HG03060 (cell line): ENCODE measurements at regions not wholly inside any gene's neighbourhood (a gene's known extent, or its start where the extent isn't known, plus 50 kb on each side); places are given as distances from the start of the nearest gene placed in this dataset.
A peak's percentile ranks its signal among the peaks of the same experiment; 100 is the strongest.
"Not testable (repeated sequence)": the region's sequence is repeated elsewhere in the genome, so short reads cannot be mapped to it uniquely, and the experiment has no call there.

Source experiments
- ATAC-seq: cut with Tn5 transposase; IDR thresholded peaks from one replicate; pipeline ENCODE4 v1.9.1; 2021; ENCODE audit warnings: low read depth, moderate number of reproducible peaks; ENCODE audit not compliant: unreplicated experiment

GRCh38 chrX:144185197-144185596, 301.3 kb downstream of the UBE2NL start:
- peak; percentile 92 for ATAC-seq

- ATAC-seq, result not testable (repeated sequence)
Observed at GRCh38 chrX:144188489-144188888, 304.6 kb downstream of the UBE2NL start.

- ATAC-seq, result not testable (repeated sequence)
Observed at GRCh38 chrX:144197057-144197456, 313.2 kb downstream of the UBE2NL start.

DNA sequence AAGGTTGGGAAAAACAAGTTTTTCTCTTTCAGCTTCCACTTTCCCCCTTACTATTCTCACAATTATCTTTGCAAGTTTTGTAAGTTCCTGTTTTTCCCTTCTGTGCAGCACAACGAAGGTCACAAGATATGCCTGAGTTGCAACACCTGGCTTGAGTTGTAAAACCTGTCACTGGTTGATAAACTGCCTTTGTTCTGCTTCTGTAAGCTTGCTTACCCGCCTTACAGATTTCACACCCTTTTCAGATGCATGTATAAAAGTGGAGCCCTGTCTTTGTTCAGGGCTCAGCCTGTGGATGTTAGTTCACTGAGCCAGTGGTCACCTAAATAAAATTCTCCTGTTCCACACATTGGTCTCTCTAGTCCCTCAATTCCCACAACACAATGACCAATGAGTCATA, 318.9 kb downstream of the UBE2NL start:
- not testable (repeated sequence) for ATAC-seq

DNA sequence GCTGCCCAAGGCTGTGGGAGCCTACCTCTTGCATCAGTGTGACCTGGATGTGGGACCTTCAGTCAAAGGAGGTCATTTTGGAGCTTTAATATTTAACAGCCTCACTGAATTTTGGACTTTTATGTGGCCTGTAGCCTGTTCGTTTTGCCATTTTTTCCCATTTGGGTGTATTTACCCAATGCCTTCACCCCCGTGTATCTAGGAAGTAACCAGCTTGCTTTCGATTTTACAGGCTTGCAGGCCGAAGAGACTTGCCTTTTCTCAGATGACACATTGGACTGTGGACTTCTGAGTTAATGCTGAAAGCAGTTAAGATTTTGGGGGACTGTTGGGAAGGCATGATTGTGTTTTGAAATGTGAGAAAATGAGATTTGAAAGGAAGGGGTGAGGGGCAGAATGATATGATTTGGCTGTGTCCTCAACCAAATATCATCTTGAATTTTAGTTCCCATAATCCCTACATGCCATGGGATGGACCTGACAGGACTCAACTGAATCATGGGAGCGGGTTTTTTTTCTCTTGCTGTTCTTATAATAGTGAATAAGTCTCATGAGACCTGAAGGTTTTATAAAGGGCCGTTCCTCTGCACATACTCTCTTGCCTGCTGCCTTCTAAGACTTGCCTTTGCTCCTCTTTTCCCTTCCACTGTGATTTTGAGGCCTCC, 324.6 kb downstream of the UBE2NL start:
- not testable (repeated sequence) for ATAC-seq

DNA sequence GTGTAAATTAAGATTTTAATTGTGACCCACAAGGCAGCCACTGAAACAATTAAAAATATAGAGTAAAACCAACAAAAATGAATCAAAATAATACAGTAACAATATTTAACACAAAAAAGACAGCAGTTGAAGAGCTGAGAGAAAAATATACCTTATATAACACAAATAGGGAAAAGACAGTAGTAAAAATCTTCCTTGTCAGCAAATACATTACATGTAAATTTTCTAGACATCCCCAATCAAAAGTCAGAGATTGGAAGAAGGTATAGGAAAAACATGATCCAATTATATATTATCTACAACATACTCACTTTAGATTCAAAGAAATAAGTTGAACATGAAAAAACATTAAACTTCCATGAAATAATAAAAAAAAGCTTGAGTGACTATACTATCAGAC, 330.8 kb downstream of the UBE2NL start:
- no peak for ATAC-seq

- ATAC-seq, result no peak
Observed at GRCh38 chrX:144219035-144219434, 335.2 kb downstream of the UBE2NL start.

- ATAC-seq, result not testable (repeated sequence)
Observed at GRCh38 chrX:144231116-144231785, 347.4 kb downstream of the UBE2NL start.

GRCh38 chrX:144253356-144253755, 369.5 kb downstream of the UBE2NL start:
- no peak for ATAC-seq

- no peak for ATAC-seq
Observed at GRCh38 chrX:144259054-144259453, 375.2 kb downstream of the UBE2NL start.

GRCh38 chrX:144265641-144266040, 381.8 kb downstream of the UBE2NL start:
- no peak for ATAC-seq

DNA sequence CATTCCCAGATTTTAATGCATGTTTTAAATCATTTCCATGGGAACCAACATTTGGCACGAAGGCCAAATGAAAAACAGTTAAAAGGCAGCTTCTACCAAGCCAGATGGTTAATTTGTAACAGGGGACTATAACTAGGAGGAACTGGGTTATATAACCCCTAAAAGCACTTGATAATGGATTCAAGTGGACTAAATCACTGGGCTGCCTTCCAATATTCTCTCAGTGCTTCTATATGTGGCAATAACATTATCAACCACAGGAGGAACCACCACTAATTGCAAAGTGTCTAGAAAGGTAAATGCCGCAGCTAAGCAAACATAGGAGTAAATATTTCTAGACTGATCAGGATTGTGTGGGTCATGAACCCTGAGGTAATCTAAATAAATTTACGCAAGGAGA, 391.5 kb downstream of the UBE2NL start:
- ATAC-seq, result no peak

DNA sequence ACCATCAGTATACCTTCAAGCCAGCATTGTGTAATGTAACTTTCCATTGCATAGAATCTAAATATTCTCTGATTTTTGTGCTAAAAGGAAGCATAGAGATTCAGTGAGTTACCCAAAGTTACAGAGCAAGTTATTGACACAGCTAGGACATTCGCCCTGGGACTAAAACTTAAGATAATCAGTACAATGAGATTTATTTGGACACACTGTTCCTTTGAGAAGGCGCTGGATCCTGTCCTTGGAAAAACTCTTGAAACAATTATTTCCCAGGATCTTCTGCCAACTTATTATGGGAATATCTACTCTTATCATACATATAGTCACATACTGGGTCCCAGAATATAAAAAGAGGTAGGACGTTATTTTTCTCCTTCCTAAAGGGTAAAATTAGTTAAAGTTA, 392.0 kb downstream of the UBE2NL start:
- ATAC-seq, result no peak

GRCh38 chrX:144293229-144293628, 409.4 kb downstream of the UBE2NL start:
- ATAC-seq, result no peak

- no peak for ATAC-seq
Observed at GRCh38 chrX:144295921-144296320, 412.1 kb downstream of the UBE2NL start.

DNA sequence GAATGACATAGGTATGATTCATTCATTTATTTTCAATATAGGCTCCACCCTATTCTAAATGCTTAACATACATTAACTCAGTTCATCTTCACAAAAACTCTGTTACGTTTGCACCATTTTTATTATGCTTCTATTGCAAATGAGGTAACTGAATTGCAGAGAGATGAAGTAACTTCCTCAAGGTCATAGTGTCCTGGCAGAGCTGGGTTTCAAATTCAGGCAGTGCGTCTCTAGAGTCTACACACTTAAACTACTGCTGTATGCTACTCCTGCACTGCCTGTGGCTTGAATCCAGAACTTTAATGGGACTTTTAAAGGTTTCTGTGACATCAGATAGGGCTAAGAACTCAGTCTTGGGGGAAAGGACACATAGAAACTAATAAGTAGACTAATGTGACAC, 413.4 kb downstream of the UBE2NL start:
- ATAC-seq, result no peak

DNA sequence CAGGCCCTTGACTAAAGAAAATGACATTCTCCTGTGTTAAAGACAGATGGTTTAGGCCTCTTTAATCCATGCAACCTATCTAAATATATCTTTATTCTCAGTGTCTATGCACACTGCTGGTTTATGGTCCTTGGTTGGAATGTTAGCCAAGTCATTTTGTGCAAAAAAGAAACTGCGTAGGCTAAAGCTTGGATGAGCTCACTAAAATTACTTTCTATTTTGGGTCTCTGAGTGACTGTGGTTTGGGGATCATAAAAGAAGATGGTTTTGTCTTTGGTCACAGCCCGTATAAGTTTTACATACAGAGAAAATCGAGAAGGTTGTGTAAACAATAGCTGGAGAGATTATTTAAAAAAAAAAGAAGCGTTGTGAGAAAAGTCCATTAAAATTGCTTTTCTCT, 443.6 kb downstream of the UBE2NL start:
- no peak for ATAC-seq

GRCh38 chrX:144333429-144333828, 449.6 kb downstream of the UBE2NL start:
- ATAC-seq, result no peak

GRCh38 chrX:144334577-144334976, 450.7 kb downstream of the UBE2NL start:
- ATAC-seq, result no peak

- no peak for ATAC-seq
Observed at GRCh38 chrX:144335402-144335801, 451.5 kb downstream of the UBE2NL start.

- ATAC-seq, result no peak
Observed at GRCh38 chrX:144379156-144379555, 495.3 kb downstream of the UBE2NL start.

DNA sequence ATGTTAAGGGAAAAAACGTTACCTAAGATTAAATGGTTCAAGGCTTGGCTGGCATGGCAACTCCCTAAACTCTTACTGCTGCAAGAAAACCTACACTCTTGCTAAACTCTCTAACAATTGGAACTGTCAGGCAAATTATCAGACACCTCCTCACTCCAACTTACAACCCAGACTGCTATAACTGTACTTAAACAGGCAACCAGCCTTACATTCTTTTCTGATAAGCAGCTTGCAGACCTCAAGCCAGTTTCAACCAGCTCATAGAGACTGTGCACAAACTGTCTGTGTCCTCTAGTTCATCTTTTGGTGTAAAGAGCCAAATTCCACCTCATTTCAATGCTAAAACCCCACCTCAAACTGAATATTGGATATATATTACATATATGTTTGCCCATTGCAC, 504.9 kb downstream of the UBE2NL start:
- no peak for ATAC-seq
